Esophagus muscularis mucosa (tissue), 4 donors: ENCODE measurements at regions not wholly inside any gene's neighbourhood (a gene's known extent, or its start where the extent isn't known, plus 50 kb on each side); places are given as distances from the start of the nearest gene placed in this dataset.

ENCODE experiments used
- CTCF ChIP-seq, 3 experiments: fragments of 200-600 bp in 2 of 3; fragments of 450-650 bp in 1 of 3; sonication (generic) in 2 of 3; IDR thresholded peaks; one replicate each; pipeline ENCODE4 v1.5.1; 2017 to 2019; ENCODE audit warnings: antibody characterized with exemption in 3 of 3, mild to moderate bottlenecking in 2 of 3, moderate library complexity in 1 of 3
- EP300 ChIP-seq: sonication (generic); formaldehyde crosslinking; IDR thresholded peaks from one replicate; pipeline ENCODE4 v1.6.1; 2017; ENCODE audit warnings: antibody characterized with exemption
- POLR2A ChIP-seq: fragments of 450-650 bp; IDR thresholded peaks from one replicate; pipeline ENCODE4 v1.6.1; 2017; ENCODE audit warnings: antibody characterized with exemption, moderate library complexity, mild to moderate bottlenecking, low read depth
- POLR2AphosphoS5 ChIP-seq, 2 donors: sonication (generic); formaldehyde crosslinking; IDR thresholded peaks; one replicate each; pipeline ENCODE4 v1.6.1; 2017; ENCODE audit warnings: antibody characterized with exemption in 2 of 2

GRCh38 chr10:120271696-120272095, 185.3 kb upstream of the PLPP4 start:
- TF ChIP-seq CTCF (IDR thresholded peaks at IDR 0.05) (no peak), POLR2A (no peak), EP300 (no peak), POLR2AphosphoS5 (IDR thresholded peaks at IDR 0.05) (no peak)
